SH-SY5Y (cell line): ENCODE measurements at regions not wholly inside any gene's neighbourhood (a gene's known extent, or its start where the extent isn't known, plus 50 kb on each side); places are given as distances from the start of the nearest gene placed in this dataset.

ENCODE experiments used
- GATA2 ChIP-seq: IDR thresholded peaks from 2 replicates; pipeline ENCODE4 v1.6.1; 2011; ENCODE audit warnings: mild to moderate bottlenecking, low read depth, low read length
- GATA3 ChIP-seq: IDR thresholded peaks from 2 replicates; pipeline ENCODE4 v1.6.1; 2011; ENCODE audit warnings: low read depth, mild to moderate bottlenecking, low read length, moderate library complexity

DNA sequence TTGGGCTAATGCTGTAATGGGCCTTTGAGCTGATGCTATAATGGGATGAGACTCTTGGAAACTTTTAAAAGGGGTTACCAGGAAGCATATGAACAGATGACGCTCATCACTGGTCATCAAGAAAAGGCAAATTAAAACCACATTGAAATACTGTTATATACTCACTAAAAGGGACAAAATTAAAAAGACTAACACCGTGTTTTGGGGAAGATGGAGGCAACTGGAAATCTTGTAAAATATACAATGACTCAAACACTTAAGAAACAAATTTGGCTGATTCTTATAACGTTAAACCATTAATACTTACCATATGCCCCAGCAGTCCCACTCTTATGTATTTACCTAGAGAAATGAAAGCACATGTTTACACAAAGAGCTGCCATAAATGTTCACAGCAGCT lies 207.2 kb upstream of the GPRIN3 start:
- TF ChIP-seq GATA2 = no peak
- no peak for TF ChIP-seq GATA3

DNA sequence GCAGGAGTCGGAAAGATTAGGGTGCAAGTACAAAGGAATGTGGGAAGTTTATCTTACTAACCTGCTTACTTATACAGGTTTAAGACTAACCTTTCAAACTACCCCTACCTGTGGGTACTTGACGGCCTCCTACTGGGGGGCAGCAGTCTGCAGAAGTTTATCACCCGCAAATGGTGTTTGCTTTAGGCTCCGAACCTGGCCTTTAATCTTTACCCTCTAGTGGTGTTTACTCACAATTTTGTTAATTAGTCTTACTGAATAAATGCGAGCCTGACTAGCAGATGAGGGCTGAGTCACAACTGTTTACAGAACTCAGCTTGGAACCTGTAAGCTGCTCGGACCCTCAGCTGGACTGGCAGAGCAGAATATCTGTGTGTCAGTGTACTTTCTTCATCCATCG lies 204.2 kb upstream of the GPRIN3 start:
- TF ChIP-seq GATA3 (no peak), GATA2 (no peak)

GRCh38 chr4:89509708-89510281 lies 202.2 kb upstream of the GPRIN3 start:
- TF ChIP-seq GATA3 = no peak
- TF ChIP-seq GATA2 = no peak

- no peak for TF ChIP-seq GATA3
- TF ChIP-seq GATA2 = no peak
These were observed 199.4 kb upstream of the GPRIN3 start for GRCh38 chr4:89506866-89507491.

DNA sequence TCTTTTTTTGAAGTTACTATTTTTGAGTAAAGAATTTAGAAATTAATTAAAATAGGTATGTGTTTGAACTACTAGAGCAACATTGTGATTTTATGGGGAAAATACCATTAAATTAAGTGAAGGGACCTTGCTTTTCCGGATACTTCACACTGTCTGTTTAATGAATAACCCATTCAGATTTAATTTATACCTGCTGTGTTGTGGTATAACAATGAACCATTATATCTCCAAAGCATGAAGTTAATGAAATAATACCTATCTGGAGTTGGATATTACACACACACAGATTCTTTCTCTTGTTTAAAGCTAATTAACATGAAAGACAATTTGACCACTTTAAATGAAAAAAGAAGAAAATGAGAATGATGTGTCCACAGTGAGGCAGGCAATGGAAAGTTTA lies 195.0 kb upstream of the GPRIN3 start:
- no peak for TF ChIP-seq GATA2
- TF ChIP-seq GATA3 = no peak

DNA sequence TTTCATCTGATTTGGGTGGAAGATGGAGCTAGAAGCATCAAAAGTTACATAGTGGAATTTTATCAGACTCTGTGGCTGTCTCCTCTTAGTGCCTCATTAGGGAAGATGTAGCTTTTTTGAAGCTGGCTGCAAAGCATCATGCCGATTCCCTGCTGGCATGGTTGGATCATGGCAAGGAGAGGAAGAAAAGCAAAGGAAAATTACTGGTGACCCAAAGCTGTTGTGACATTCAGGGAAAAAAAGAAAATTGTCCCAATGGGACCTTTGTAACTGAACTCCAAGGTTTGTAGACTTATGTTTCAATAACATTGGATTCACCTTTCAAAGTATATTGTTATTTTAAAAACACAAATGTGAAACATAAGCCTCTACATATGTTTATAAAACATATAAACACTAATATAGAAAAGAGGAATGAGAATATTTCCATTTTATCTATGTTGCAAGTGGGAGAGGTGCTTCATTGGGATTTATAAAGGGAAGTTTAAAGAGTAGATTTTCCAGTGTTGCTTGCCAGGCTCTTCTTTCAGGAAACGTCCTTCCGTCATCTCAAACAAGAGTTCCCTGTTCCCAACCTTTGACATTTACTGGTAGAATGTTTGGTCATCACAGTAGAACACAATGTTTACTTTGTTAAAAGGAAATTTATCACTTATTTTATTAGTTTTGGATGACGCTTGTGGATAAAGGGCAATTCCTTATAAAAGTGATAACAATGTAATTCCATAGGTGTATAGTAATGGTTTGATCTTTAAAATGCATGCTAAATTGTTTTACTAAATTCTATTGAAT lies 190.1 kb upstream of the GPRIN3 start:
- TF ChIP-seq GATA3 = no peak
- no peak for TF ChIP-seq GATA2

- TF ChIP-seq GATA2 (no peak), GATA3 (no peak)
These were observed 189.3 kb upstream of the GPRIN3 start for GRCh38 chr4:89496851-89497250.

GRCh38 chr4:89493367-89493766 lies 185.8 kb upstream of the GPRIN3 start:
- no peak for TF ChIP-seq GATA2
- TF ChIP-seq GATA3 = no peak

GRCh38 chr4:89492581-89493071 lies 185.0 kb upstream of the GPRIN3 start:
- TF ChIP-seq GATA2 = no peak
- no peak for TF ChIP-seq GATA3

GRCh38 chr4:89491761-89492160 lies 184.2 kb upstream of the GPRIN3 start:
- TF ChIP-seq GATA3 = no peak
- TF ChIP-seq GATA2 = no peak

GRCh38 chr4:89489338-89489771 lies 181.8 kb upstream of the GPRIN3 start:
- TF ChIP-seq GATA3 = no peak
- no peak for TF ChIP-seq GATA2

DNA sequence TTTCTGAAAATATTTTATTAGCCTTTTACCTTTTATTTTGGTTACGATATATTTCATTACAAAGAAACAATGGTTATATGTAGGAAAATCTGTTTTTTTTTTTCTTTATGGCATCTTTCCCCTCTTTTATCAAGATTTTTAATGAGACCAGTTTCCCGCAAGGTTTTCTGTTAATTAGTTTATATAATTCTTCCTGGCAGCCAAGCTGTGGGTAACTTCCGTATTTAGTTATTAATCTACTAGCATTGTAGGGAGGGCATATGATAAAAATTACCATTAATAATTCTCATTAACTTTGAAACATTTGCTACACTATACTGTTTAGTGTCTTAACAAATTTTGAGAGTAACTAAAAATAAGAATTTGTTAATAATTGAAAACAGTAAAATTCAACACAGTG lies 181.1 kb upstream of the GPRIN3 start:
- no peak for TF ChIP-seq GATA3
- TF ChIP-seq GATA2 = no peak

DNA sequence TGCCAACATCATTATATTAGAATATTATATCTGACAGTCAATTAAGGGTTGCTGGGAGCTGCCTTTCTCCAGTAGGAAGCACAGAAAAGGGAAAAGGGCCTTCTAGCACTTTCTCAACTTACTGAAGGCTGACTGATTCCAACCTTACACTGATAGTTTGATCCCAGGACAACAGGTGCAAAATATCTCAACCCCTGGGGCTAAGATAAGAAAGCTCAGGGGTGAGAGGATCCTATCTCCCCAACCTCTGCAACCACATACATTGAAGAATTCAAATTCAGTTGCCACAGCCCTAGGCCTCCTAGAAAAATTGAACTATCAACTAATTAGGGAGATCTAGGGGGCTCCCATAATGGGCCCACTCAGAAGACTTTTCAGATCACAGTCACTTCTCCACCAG lies 179.1 kb upstream of the GPRIN3 start:
- TF ChIP-seq GATA2 (no peak), GATA3 (no peak)

DNA sequence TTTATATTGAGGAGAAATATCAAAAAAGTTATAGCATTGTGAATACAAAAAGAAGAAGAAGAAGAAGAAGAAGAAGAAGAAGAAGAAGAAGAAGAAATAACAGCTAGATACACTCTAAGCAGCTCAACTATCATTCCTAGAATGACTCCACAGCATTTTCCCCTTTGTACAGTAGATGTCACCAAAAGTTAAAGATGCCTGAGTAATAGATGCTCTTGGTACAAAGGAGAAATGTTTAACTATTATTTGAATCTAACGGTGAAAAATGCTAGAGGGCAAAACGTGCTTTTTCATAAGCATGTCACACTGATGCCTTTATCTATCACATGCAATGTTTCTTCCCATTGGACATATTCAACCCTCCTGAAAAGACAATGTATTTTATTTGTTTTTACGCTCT lies 178.4 kb upstream of the GPRIN3 start:
- TF ChIP-seq GATA2 = no peak
- no peak for TF ChIP-seq GATA3

DNA sequence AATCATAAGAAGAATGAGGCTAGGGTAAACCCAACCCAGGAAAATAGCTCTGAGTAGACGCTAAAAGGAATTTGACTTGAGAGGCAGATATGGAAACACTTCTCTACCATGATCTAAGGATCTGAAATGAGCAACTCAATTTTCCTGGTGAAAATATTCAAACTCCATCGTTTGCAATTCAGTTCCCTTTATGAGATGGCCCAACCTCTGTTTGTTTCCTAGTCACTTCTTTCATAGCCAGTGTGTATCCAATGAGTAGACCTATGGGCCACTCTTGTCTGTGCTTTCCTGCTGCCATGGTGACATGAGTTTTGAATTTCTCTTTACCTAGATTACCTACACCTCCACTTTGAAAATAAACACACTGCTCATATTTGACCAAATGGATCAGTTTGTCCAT lies 176.2 kb upstream of the GPRIN3 start:
- TF ChIP-seq GATA2 = no peak
- no peak for TF ChIP-seq GATA3
